NCI-H187 (cell line): ENCODE measurements at regions not wholly inside any gene's neighbourhood (a gene's known extent, or its start where the extent isn't known, plus 50 kb on each side); places are given as distances from the start of the nearest gene placed in this dataset.

Source experiments
- DNase-seq, 2 experiments: peaks; one replicate each; lab custom pipeline; 2025; lab: John Stamatoyannopoulos, UW

- no peak for DNase-seq
Observed at GRCh38 chr16:55225972-55226542, 97.9 kb upstream of the IRX6 start.

- no peak for DNase-seq
Observed at GRCh38 chr16:55232822-55233221, 91.2 kb upstream of the IRX6 start.

GRCh38 chr16:55233464-55233863, 90.5 kb upstream of the IRX6 start:
- DNase-seq, result no peak

- no peak for DNase-seq
Observed at GRCh38 chr16:55236655-55237054, 87.3 kb upstream of the IRX6 start.

GRCh38 chr16:55239723-55240122, 84.3 kb upstream of the IRX6 start:
- DNase-seq, result no peak

- no peak for DNase-seq
Observed at GRCh38 chr16:55240888-55241287, 83.1 kb upstream of the IRX6 start.

- DNase-seq, result no peak
Observed at GRCh38 chr16:55242667-55243066, 81.3 kb upstream of the IRX6 start.

- no peak for DNase-seq
Observed at GRCh38 chr16:55248058-55248457, 75.9 kb upstream of the IRX6 start.

- DNase-seq, result no peak
Observed at GRCh38 chr16:55248494-55248893, 75.5 kb upstream of the IRX6 start.

- DNase-seq, result no peak
Observed at GRCh38 chr16:55249361-55249760, 74.6 kb upstream of the IRX6 start.

GRCh38 chr16:55249936-55250335, 74.1 kb upstream of the IRX6 start:
- DNase-seq, result no peak

- no peak for DNase-seq
Observed at GRCh38 chr16:55250701-55251100, 73.3 kb upstream of the IRX6 start.

GRCh38 chr16:55251151-55251550, 72.9 kb upstream of the IRX6 start:
- DNase-seq, result no peak

- no peak for DNase-seq
Observed at GRCh38 chr16:55252577-55252976, 71.4 kb upstream of the IRX6 start.

- no peak for DNase-seq
Observed at GRCh38 chr16:55253987-55254386, 70.0 kb upstream of the IRX6 start.

GRCh38 chr16:55255733-55256282, 68.2 kb upstream of the IRX6 start:
- DNase-seq, result no peak

- no peak for DNase-seq
Observed at GRCh38 chr16:55256412-55257016, 67.5 kb upstream of the IRX6 start.

GRCh38 chr16:55257966-55258613, 65.9 kb upstream of the IRX6 start:
- DNase-seq, result no peak

GRCh38 chr16:55261301-55261700, 62.7 kb upstream of the IRX6 start:
- no peak for DNase-seq

GRCh38 chr16:55263271-55264250, 60.4 kb upstream of the IRX6 start:
- no peak for DNase-seq

- DNase-seq, result no peak
Observed at GRCh38 chr16:55264949-55265348, 59.1 kb upstream of the IRX6 start.

- DNase-seq, result no peak
Observed at GRCh38 chr16:55265926-55266325, 58.1 kb upstream of the IRX6 start.
